Uterus (tissue), 2 donors: ENCODE measurements at regions not wholly inside any gene's neighbourhood (a gene's known extent, or its start where the extent isn't known, plus 50 kb on each side); places are given as distances from the start of the nearest gene placed in this dataset.

ENCODE experiments used
- CTCF ChIP-seq, 4 experiments: fragments of 200-600 bp in 2 of 4; fragments of 450-650 bp in 2 of 4; sonication (generic) in 2 of 4; IDR thresholded peaks; one replicate each; pipeline ENCODE4 v1.5.1; 2016 to 2019; ENCODE audit warnings: antibody characterized with exemption in 4 of 4, mild to moderate bottlenecking in 2 of 4, moderate library complexity in 1 of 4
- POLR2A ChIP-seq, 2 donors: fragments of 450-650 bp; IDR thresholded peaks; one replicate each; pipeline ENCODE4 v1.6.1; 2016; ENCODE audit warnings: antibody characterized with exemption in 2 of 2, mild to moderate bottlenecking in 1 of 2, moderate library complexity in 1 of 2

DNA sequence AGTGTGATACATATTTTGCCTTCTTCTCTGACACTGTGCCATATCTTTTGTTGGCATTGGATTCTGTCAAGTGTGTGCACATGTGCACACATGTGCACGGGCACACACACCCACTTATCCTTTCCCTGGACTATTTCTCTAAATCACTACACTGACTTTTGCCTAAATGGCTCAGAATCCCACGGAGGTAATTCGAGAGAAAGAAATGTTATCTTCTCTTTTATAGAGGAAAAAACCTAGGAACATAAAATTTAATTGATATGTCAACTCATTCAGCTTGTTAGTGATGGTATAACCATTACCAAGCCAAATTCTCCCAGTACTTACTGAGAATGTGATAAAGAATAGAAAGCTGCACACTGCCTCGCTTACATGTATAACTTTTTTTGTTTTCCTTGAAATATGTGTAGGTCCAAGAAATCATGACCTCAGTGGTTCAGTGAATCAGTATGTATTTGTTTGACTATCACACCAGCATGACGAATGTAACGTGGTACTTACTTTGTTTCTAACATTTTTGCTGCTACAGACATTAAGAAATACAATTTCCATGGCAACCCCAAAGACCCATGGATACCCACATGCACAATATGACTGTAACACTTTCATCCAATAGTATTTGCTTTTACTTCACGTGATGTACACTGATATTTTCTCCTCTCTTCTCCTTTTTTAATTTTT, 163.0 kb downstream of the PCDH7 start:
- TF ChIP-seq CTCF (IDR thresholded peaks at IDR 0.05) (no peak), POLR2A (IDR thresholded peaks at IDR 0.05) (no peak)
